GM18858 (cell line): ENCODE measurements at regions not wholly inside any gene's neighbourhood (a gene's known extent, or its start where the extent isn't known, plus 50 kb on each side); places are given as distances from the start of the nearest gene placed in this dataset.

Source experiments
- ATAC-seq: cut with Tn5 transposase; IDR thresholded peaks from one replicate; pipeline ENCODE4 v1.9.1; 2021; ENCODE audit not compliant: unreplicated experiment

DNA sequence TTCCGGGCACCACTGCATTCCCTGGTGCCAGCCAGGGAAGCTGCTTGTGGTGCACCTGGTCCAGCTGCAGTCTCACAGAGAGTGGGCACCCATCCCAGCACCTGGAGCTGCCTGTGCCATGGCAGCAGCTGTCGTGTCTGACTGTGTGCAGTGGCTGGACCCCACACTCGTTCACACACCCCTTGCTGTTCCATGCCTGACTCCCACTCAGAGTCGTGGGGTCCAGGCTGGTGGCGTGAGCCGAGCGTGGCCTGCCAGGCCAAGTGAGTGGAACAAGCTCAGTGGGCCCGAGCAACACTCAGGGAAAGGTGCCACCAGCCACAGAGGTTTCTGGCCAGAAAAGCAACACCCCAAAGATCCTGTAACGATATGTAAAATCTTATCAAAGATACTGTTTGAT lies 97.2 kb upstream of the KCNK1 start:
- no peak for ATAC-seq

DNA sequence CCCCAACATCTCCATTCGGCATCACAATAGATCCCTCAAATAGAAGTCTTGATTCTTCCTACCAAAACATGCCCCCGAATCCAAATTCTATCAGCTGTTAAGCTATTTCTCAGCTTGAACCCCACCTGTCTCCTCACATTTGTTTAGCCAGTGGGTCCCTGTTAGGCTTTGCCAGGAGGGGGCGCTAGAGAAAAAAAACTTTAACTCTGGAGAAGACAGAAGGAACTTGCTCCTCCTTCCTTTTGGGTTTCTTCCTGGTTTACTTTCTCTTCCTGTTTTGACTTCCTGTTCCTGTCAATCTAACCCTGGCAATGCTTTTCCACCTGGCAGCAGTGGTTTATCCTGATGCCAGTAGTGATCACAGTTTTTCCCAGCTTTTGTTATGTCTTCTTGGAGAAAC lies 95.6 kb upstream of the KCNK1 start:
- ATAC-seq = no peak

DNA sequence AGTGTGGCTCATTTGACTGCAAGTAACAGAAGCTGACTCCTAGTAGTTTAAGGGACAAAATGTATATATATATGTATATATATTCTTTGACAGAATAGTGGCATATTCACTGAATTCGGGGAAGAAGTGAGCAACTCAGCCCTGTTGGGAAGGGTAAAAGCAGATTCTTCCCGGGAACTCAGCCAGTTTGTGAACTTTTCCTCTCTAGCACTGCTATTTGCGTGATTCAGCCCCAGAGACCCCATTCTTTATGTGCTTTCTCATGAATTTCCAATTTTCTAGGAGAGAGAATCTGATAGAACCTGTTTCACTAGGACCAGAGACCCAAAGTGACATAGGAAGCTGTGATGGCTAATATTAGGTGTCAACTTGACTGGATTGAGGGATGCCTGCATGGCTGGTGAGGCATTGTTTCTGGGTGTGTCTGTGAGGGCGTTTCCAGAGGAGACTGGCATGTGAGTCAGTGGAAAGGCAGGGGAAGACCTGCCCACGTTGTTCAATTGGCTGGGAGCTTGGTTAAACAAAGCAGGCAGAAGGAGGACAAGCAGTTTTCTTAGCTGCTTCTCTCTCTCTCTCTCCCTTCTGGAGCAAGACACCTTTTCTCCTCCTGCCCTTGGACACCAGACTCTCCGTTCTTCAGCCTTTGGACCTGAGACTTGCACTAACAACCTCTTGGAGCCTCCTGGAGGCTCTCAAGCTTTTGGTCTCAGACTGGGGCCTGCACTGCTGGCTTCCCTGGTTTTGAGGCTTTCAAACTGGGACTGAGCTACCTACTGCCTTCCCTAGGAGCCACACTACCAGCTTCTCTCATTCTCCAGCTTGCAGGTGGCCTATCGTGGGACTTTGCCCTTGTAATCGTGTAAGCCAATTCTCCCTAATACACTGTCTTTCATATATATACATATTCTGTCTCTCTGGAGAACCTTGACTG lies 93.4 kb upstream of the KCNK1 start:
- ATAC-seq = no peak

DNA sequence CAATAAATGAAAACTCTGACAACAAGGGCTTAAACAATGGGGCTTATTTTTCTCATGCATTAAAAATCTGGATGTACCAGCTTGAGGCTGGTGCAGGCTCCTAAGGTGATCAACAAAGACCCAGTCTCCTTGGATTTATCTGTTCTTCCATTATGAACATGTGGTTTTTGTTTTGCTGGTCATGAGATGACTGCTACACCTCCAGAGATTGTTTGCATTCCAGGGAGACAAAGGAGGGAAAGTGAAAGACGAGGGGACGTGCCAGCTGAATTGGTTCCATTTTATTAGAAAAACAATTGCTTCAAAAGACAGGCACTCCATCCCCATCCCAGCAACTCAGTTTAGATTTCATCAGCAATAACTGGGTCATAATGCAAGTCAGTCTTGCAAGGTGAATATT lies 90.9 kb upstream of the KCNK1 start:
- no peak for ATAC-seq

DNA sequence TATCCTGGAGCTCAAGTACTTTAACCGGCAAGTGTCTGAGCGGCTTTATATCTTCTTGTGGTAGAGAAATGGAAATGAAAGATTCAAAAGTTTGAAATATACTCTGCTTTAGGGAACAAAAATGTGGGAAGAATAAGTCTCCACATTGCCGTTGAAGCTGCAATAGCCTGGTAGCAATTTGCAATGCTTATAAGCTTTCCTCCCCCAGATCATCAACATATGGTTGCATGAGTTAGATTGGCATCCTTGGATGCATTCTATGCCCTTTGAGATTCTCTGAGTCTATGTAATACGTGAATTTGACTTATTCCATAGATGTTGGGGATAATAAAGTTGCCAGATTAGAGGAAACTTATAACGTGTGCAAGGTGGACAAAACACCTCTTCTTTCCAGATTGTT lies 86.1 kb upstream of the KCNK1 start:
- ATAC-seq = no peak

DNA sequence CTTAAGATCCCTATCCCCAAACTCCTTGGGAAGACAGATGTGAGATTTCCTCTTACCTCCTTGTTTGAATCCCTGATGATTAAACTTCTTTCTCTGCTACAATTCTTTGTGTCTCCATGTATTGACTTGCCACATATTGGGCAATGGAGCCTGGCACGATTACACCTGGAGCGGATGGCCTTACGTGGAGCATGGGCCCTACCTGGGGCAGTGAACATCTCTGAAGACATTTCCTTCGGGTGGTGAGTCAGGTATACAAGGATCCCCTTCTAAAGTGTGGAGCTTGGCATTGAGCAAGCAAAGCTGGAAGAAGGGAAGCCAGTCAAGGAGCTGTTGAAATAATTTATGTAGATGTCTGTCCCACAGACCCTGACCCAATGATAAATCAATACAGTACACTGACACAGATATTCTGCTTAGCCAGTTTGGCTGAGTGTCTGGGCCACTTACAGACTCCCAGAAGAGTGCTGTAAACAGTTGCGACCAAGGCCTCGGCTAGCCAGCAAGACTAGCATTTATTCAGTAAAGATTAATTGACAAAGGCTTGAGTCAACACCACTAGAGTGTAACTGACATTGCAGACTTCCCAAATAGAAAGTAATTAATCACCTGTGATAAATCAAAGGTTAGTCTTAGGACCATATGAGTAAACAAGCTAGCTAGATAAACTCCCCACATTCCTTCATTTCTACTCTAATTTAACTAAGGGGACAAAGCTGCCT lies 83.1 kb upstream of the KCNK1 start:
- ATAC-seq = no peak

DNA sequence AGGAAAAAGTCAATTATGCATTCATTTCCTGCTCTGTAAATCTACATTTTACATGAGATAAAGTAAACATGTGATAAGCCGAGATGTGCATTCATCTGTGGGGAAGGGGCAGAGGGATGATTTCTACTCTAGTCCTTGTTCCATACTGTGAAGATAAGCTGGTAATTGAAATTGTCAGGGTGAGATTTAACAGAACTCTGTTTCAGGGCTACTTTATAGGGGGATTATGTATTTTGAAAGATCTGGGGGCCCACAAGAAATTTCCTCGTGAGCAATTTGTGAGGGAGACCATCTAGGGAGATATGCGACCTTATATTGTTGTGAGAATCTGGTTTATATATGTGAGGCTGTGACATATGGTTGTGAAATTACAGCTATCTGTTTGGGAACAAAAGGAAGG lies 73.1 kb upstream of the KCNK1 start:
- no peak for ATAC-seq

DNA sequence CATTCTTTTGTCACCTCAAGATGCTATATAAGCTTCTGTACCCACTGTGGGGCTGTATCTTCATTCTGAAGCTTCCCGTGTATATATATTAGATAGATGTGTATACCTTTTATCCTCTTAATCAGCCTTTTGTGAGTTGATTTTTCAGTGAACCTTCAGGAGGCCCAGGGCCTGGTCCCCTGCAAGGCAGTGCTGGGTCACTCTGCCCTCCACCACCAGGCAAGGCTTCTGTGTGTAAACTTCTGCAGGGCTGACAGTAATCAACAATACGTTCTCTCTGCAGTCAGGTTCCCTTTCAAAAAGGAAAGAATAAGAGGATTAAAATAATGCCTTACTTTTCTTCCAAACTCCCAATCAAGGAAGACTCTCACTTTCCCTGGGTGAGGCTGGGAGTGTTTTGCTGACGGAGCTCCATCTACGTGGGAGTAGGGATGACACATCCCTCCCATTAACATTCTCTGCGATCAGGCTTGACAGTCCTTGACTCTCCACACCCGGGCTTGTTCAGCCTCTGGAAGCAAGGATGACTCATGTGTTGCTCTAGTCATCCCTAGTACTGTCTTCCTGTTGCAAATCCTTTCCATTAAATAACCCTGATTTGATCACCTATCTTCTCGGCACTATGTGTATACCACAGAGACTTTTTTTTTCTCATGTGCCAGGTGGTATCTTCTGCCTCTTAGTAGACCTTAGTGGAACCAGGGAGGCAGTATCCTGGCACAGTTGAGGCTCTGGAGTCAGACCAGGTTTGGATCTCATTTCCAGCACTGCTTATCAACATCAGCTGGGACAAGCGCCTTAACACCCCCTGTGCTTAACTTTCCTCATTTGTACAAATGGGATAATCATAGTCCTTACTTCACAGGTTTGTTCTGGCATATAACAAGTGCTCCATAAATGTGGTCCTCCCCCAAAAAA lies 70.3 kb upstream of the KCNK1 start:
- ATAC-seq = no peak

DNA sequence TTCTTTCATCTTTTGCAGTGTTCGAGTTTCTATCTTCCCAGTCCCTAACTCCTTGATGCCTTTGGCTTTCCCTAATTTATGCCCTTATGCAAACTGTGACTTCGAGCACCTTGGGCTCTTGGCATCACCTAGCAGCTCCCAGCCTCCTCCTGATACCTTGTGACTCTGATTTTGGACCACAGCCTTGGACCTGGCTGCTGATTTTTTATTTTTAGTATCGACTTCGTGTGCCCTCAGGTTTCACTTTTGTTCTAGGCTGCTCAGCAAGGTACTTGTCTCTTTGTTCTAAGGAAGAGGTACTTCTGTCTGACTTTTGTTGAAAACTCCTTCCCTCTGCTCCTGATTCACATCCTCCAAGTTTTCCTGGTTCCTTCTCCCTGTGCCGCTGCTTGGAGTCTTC lies 69.6 kb upstream of the KCNK1 start:
- no peak for ATAC-seq

DNA sequence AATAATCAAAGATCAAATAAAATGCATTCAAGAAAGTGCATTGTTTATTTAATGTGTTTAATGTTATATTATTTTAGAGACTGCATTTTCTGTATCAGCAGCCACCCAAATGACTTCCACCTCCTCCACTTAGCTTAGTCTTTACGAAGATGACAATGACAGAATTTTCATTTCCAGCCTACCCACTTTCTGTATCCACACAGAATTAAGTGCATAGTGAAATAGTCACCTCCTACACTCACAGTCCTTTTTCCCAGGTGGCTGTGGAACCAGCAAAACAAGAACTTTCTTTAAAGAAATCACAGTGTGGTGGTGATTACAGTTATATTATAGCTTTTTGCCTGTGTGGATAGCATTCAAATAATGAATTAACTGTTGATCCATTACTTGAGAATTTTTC lies 66.2 kb upstream of the KCNK1 start:
- ATAC-seq = no peak

DNA sequence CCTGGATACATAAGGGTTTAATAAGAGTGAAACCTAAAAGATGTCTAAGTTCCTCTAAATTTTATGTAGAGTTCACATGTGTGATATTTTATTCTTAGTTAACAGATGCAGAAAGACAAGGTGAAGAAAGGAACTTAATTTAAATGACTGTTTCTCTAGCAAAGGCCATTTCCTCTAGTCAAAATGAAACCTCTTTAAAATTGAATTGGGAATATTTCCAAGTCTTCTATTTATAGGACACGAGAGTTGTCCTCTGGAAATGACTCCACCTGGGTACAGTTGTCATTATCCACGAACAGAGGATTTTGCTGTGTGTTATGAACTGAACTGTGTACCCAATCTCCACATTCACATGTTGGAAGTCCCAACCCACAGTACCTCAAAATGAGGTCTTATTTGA lies 64.5 kb upstream of the KCNK1 start:
- ATAC-seq = no peak

DNA sequence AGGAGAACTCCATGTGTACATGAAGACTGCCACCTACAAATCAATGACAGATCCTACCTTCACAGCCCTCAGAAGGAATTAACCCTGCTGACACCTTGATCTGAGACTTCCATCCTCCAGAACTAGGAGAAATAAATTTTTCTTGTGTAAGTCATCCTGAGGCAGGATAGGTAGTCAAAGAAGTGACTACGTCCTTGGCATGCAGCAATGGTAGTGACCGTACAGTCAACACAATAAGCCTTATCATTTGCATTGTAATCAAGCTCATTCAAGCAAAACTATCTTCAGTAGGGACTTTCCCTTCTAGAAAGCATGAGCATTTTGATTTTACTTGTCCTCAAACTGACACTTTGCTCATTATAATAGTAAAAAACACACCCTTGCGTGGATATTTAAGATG lies 64.0 kb upstream of the KCNK1 start:
- no peak for ATAC-seq

DNA sequence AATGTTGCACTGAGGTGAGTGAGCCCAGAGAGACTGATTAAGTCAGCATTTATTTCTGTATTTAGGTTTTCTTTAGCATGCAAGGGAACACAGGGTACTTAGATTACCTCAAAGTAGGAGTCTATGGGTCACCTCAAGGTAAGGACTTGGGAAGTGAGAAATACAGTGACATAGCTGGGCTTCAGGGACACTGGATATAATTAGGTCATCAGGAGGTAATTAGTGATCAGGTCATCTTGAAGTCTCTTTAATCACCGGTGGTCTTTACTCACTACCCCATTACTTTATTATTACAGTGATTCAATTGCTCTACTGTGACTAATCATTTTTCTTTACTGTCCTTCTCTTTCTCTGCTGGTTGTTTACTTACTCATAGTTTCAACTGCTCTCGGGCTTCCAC lies 59.9 kb upstream of the KCNK1 start:
- no peak for ATAC-seq

DNA sequence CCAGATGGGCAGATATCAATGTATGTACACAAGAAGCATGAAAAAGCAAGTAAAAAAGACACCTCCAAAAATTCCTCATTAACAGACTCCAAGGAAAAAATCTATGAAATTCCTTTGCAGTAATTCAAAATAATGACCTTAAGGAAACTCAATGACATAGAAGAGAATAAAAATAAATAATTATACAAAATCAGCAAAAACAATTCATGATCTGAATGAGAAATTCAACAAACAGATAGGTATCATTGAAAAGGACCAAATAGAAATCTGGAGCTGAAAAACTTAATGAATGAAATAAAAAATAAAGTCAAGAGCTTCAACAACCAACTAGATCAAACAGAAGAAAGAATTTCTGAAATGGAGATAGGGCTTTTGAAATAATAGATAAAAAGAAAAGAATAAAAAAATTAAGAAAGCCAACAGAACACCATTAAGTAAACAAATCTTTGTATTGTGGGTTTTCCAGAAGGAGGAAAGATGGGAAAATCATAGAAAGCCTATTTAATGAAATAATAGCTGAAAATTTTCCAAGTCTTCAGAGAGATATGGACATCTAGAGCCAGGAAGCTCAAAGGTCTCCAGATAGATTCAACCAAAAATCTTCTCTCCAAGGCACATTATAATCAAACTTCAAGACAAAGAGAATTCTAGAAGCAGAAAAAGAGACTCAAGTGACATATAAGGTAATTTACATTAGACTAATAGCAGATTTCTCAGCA lies 52.0 kb upstream of the KCNK1 start:
- no peak for ATAC-seq
